Heart left ventricle (tissue), 16 donors: ENCODE measurements at regions not wholly inside any gene's neighbourhood (a gene's known extent, or its start where the extent isn't known, plus 50 kb on each side); places are given as distances from the start of the nearest gene placed in this dataset.

Experiments
- ATAC-seq, 4 donors: fragments of 200-7000 bp; cut with Tn5 transposase; one replicate each; pipeline ENCODE4 v1.9.1; 2020 to 2022; ENCODE audit warnings: moderate library complexity in 4 of 4, mild to moderate bottlenecking in 3 of 4, moderate number of reproducible peaks in 1 of 4
- DNase-seq, 5 donors: peaks; one replicate each; pipeline ENCODE4 v3.0.0-alpha.2; 2020
- H3K27ac ChIP-seq, 12 donors: fragments of 200-600 bp; sonication (generic) in 4 of 12; one replicate each; pipeline versions ENCODE4 v1.5.0 to v1.8.0; 2016 to 2022; ENCODE audit warnings: mild to moderate bottlenecking in 2 of 12
- H3K27me3 ChIP-seq, 9 donors: fragments of 200-600 bp; sonication (generic) in 2 of 9; one replicate each; pipeline versions ENCODE4 v1.5.1 to v1.8.0; 2016 to 2022; ENCODE audit warnings: mild to moderate bottlenecking in 3 of 9
- H3K36me3 ChIP-seq, 9 donors: fragments of 200-600 bp; sonication (generic) in 2 of 9; one replicate each; pipeline versions ENCODE4 v1.5.0 to v1.8.0; 2018 to 2022; ENCODE audit warnings: mild to moderate bottlenecking in 2 of 9
- H3K4me1 ChIP-seq, 12 donors: fragments of 200-600 bp; sonication (generic) in 4 of 12; one replicate each; pipeline versions ENCODE4 v1.5.0 to v1.8.0; 2016 to 2022; ENCODE audit warnings: mild to moderate bottlenecking in 3 of 12
- H3K4me3 ChIP-seq, 12 donors: fragments of 200-600 bp; sonication (generic) in 4 of 12; one replicate each; pipeline versions ENCODE4 v1.5.0 to v1.8.0; 2017 to 2022; ENCODE audit warnings: mild to moderate bottlenecking in 9 of 12, moderate library complexity in 4 of 12
- H3K9me3 ChIP-seq, 12 donors: fragments of 200-600 bp; sonication (generic) in 4 of 12; one replicate each; pipeline versions ENCODE4 v1.5.0 to v1.8.0; 2016 to 2022; ENCODE audit warnings: mild to moderate bottlenecking in 1 of 12
- POLR2A ChIP-seq, 2 donors: fragments of 450-650 bp; IDR thresholded peaks; one replicate each; pipeline ENCODE4 v1.6.1; 2017; ENCODE audit warnings: antibody characterized with exemption in 2 of 2, mild to moderate bottlenecking in 2 of 2, moderate library complexity in 2 of 2
- WGBS, 4 donors: extraction: QIAGEN DNeasy Blood & Tissue Kit in 2 of 4; methylation state at CpG; one replicate each; pipeline versions ENCODE4 v1.1.5 to v1.1.7; 2013 to 2018; 5-methylcytosine and 5-hydroxymethylcytosine counted together
- intact Hi-C, 10 donors: fragments of 100-400 bp; cut with DNase I; formaldehyde crosslinking; loops; one replicate each; pipeline versions ENCODE4 v1.11.1 to v1.14.2; 2022
- TF ChIP-seq, protein P1 (sequence below), 12 donors: fragments of 200-600 bp; sonication (generic) in 4 of 12; IDR thresholded peaks; one replicate each; pipeline versions ENCODE4 v1.5.0 to v1.8.0; 2018 to 2022; ENCODE audit warnings: antibody characterized with exemption in 12 of 12, mild to moderate bottlenecking in 5 of 12
- donor health status: ischemic (EF 13 %, LVEDD 7.1; RV severe dilation, severe dysfunction).
- donor health status: healthy with polysubstance abuse.
- donor health status: DM: no; HTN: yes; CAD: no.
- donor health status: DM: no; HTN: no; CAD: no.
- donor health status: ischemic (EF 25% LVEDD 6.9; RV normal size, moderate dysfunction).
- donor health status: ischemic (EF 25% LVEDD 5.7; RV mildly dilated, moderate dysfunction).
- donor health status: healthy.
- donor health status: DM: yes; HTN: yes; CAD: no.
- donor health status: ischemic (EF 35%, LVEDD 5.7; RV mildly dilated, moderate dysfunction).
- donor health status: nonischemic (EF 11% LVEDD 7.7; RV severe dilation, severe dysfunction).
- donor health status: DM: yes; HTN: yes; CAD: no.
- donor health status: PGD.
- donor health status: ischemic (EF 29% LVEDD 5.4; RV normal size, mild dysfunction).
- donor health status: nonischemic (EF 23%, LVEDD 6.1; RV moderate dilation, normal function).

DNA sequence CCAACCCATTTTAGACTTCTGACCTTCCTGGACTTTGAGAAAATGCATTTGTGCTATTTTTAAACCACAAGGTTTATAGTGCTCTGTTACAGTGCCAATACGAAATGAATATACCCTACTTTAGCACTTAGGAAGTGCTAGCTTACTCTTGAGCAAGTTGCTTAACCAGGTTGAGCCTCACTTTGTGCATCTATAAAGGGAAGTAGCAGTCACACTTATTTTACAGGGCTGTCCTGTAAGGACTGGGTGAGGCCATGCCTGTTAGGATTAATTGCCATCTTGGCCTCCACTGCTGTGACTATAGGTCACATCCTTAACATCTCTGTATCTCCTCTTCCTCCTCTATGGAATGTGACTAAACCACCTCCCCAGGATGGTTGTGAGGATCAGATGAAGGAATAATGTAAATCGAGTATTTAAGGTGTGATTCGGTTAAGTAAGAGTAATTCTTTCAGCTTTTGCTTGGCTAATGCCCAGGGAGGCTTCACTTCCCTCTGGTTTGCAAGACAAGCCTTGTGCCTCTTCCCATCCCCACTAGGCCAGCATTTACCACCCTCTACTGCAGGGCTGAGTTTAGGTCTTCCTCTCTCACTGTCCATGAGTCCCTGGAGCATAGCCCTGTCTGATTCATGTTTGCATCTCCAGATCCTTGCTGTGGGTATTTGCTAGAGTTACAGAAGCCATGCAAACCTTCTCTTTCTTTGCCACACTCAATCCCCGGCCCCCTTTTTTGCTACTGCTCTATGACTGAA is 341.2 kb downstream of the ZNF521 start:
- intact Hi-C loops, result no loop called here
- 89 to 93% (median 92%) methylated on average over 4 of the region's 4 CpGs for WGBS, 4 donors
- no peak for TF ChIP-seq POLR2A (IDR thresholded peaks at IDR 0.05)
- TF ChIP-seq, protein P1, sequence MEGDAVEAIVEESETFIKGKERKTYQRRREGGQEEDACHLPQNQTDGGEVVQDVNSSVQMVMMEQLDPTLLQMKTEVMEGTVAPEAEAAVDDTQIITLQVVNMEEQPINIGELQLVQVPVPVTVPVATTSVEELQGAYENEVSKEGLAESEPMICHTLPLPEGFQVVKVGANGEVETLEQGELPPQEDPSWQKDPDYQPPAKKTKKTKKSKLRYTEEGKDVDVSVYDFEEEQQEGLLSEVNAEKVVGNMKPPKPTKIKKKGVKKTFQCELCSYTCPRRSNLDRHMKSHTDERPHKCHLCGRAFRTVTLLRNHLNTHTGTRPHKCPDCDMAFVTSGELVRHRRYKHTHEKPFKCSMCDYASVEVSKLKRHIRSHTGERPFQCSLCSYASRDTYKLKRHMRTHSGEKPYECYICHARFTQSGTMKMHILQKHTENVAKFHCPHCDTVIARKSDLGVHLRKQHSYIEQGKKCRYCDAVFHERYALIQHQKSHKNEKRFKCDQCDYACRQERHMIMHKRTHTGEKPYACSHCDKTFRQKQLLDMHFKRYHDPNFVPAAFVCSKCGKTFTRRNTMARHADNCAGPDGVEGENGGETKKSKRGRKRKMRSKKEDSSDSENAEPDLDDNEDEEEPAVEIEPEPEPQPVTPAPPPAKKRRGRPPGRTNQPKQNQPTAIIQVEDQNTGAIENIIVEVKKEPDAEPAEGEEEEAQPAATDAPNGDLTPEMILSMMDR (IDR thresholded peaks at IDR 0.05), result no peak

More for the DNA sequence above, 341.2 kb downstream of the ZNF521 start:
- ATAC-seq (no peak), DNase-seq (no peak)
- no peak overlapping the region for H3K4me3 ChIP-seq
- H3K9me3 ChIP-seq, result peaks cover 0 to 17% (median 0%) of the 10 kb centered on the region in 12 donors
- H3K4me1 ChIP-seq, result peaks cover 0 to 4% (median 0%) of the 10 kb centered on the region in 12 donors
- H3K27ac ChIP-seq, result no peak overlapping the region
- no peaks in the 10 kb centered on the region for H3K27me3 ChIP-seq
- H3K36me3 ChIP-seq, result no peaks in the 10 kb centered on the region
